Stimulated activated CD4-positive, alpha-beta T cell treated with anti-CD3 and anti-CD28 coated beads, Interleukin-1b, Interleukin-23, amount 100 ng/mL, for 48 hours (primary cell): ENCODE measurements at regions not wholly inside any gene's neighbourhood (a gene's known extent, or its start where the extent isn't known, plus 50 kb on each side); places are given as distances from the start of the nearest gene placed in this dataset.

Source experiments
- DNase-seq: peaks from one replicate; pipeline ENCODE4 v3.0.0-alpha.2; 2020

DNA sequence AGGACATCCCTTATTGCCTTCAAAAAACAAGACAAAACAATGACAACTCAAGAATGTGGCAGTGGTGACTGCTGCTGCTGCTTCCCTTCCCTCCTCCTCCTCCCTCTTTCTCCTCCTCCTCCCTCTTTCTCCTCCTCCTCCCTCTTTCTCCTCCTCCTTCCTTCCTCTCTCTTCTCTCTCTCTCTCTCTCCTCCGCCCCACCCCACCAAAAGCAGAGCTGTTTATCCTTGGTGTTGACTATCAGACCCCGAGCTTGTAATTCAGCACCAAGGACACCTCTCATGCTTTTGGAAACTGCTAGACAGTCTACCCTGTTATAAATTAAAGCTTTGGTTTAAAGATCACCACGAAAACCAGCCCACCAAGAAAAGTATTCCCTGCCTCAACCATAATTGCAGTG is 72.4 kb upstream of the IFNAR2 start:
- no peak for DNase-seq

GRCh38 chr21:33158654-33159053 is 71.1 kb upstream of the IFNAR2 start:
- DNase-seq = no peak

GRCh38 chr21:33162436-33162951 is 67.2 kb upstream of the IFNAR2 start:
- DNase-seq = no peak

DNA sequence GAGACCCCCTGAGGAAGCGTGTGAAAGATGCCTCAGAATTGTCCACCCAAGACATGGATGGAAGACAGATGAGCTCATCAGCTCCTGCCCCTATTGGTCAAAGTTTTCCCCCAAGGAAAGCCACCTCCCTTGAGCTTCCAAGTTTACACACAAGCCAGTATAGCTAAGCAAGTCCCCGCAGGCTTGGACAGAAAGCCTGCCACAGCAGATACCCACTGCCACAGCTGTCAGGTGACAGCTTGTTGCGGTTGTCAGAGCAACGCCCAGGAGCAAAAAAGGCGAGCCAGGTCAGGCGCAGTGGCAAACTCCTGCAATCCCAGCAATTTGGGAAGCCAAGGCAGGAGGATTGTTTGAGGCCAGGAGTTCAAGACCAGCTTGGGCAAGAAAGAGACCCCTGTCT is 60.9 kb upstream of the IFNAR2 start:
- no peak for DNase-seq

DNA sequence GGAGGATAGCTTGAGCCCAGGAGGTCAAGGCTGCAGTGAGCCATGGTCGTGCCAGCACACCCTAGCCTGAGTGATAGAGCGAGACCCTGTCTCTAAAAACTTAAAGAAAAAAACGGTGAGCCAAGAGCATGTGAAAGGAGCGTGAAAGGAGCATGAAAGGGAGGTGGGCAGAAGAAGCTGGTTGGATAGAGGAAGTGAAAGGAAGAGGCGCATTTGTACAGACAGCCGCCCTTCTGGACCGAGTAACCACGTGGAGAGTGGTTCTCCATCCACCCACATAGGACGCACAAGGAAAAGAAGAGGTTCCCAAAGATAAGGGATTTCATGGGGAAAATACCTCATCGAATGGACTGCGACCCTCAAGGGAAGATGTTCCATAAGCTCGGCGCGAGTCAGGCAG is 60.4 kb upstream of the IFNAR2 start:
- no peak for DNase-seq

GRCh38 chr21:33171616-33172169 is 58.0 kb upstream of the IFNAR2 start:
- DNase-seq = no peak

GRCh38 chr21:33174756-33175155 is 55.0 kb upstream of the IFNAR2 start:
- DNase-seq = no peak
